SU-DHL-6 (cell line): ENCODE measurements at regions not wholly inside any gene's neighbourhood (a gene's known extent, or its start where the extent isn't known, plus 50 kb on each side); places are given as distances from the start of the nearest gene placed in this dataset.

ENCODE experiments used
- EZH2phosphoT487 ChIP-seq: fragments of 200-600 bp; sonication (generic), shearing (Covaris generic); conservative IDR thresholded peaks from 2 replicates; pipeline ENCODE4 v1.6.1; 2018; ENCODE audit warnings: mild to moderate bottlenecking, antibody characterized with exemption, low read length, moderate library complexity, mixed read lengths
- TF ChIP-seq, protein P1 (sequence below): fragments of 200-600 bp; sonication (generic); IDR thresholded peaks from one replicate; pipeline ENCODE4 v1.5.1; 2017; ENCODE audit warnings: antibody characterized with exemption, mild to moderate bottlenecking, low read length, moderate library complexity; ENCODE audit not compliant: insufficient read depth, poor library complexity, severe bottlenecking

DNA sequence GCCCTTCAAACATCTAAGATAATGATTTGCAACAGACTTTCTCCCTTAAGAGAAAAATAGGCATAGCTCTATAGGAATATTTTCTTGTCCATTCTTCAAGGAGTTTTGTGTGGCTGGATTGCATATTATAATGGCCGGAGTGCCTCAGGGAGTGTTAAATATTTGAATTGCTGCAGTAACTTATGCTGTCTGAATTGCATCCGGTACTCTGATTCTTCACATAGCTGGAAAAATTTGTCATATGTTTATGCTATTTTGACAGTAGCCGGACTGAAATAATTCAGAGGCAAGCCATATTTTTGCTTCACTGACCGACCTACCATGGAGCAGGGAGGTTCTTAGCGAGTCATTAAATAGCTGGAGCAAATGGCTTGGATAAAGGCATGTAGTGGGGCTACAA lies 621.0 kb downstream of the ACTL7B start:
- TF ChIP-seq, protein P1, sequence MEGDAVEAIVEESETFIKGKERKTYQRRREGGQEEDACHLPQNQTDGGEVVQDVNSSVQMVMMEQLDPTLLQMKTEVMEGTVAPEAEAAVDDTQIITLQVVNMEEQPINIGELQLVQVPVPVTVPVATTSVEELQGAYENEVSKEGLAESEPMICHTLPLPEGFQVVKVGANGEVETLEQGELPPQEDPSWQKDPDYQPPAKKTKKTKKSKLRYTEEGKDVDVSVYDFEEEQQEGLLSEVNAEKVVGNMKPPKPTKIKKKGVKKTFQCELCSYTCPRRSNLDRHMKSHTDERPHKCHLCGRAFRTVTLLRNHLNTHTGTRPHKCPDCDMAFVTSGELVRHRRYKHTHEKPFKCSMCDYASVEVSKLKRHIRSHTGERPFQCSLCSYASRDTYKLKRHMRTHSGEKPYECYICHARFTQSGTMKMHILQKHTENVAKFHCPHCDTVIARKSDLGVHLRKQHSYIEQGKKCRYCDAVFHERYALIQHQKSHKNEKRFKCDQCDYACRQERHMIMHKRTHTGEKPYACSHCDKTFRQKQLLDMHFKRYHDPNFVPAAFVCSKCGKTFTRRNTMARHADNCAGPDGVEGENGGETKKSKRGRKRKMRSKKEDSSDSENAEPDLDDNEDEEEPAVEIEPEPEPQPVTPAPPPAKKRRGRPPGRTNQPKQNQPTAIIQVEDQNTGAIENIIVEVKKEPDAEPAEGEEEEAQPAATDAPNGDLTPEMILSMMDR, result no peak
- TF ChIP-seq EZH2phosphoT487, result no peak
